HG03432 (cell line): ENCODE measurements at regions not wholly inside any gene's neighbourhood (a gene's known extent, or its start where the extent isn't known, plus 50 kb on each side); places are given as distances from the start of the nearest gene placed in this dataset.

Source experiments
- ATAC-seq: cut with Tn5 transposase; IDR thresholded peaks from one replicate; pipeline ENCODE4 v1.9.1; 2021; ENCODE audit warnings: mild to moderate bottlenecking, moderate library complexity; ENCODE audit not compliant: unreplicated experiment

DNA sequence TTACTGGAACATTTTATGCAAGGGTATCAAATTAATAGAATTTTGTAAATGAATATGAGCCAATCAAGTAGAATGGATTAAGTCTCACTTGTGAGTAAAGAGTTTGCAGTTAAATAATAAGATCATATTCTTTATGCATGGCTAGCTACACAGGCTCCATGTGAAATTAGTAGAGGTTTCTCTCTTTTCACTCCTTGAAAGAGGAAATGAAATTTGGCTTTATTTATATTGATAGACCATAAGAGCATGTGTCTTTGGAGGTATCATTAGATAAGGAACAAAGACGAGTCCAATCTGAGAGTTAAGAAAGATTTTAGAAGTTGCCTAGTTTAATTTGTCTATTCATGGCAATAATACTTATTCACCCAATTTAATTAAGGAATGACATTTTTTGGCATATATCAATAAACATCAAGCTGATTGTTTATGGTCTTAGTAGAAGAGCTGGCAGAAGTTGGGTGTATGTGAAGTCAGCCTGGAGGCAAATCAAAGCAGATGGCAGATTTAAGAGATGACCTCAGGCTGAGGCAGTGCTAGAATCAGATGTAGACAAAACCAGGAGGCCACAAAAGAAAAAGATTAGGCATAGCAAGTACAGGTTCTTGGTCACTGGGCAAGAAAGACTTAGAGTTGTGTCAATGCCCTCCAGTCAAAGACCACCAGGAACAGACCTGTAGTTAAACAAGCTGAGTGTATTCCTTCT is 406.5 kb upstream of the ARHGEF26 start:
- no peak for ATAC-seq

GRCh38 chr3:153722157-153722556 is 399.0 kb upstream of the ARHGEF26 start:
- no peak for ATAC-seq

- no peak for ATAC-seq
Observed at GRCh38 chr3:153731071-153731470, 390.1 kb upstream of the ARHGEF26 start.

- ATAC-seq, result no peak
Observed at GRCh38 chr3:153734777-153735551, 386.2 kb upstream of the ARHGEF26 start.

- ATAC-seq, result no peak
Observed at GRCh38 chr3:153740109-153740508, 381.1 kb upstream of the ARHGEF26 start.

DNA sequence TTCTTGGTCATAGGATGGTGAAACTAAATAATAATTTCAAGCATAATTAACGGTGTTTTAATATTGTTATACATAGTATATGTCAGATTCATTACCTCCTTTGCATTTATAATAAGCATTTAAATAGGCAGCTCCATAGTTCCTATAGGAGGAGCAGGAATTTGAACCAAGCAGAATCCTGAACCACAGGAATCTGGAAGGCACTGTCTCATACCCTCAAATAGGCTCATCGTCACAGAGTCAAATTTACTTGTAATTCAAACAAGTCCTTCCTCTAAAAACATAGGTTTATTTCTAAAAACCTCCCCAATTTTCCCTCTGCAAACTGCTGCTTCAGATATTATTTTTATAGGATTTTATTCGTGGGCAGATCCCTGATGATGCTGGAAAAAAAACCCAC is 376.3 kb upstream of the ARHGEF26 start:
- no peak for ATAC-seq

GRCh38 chr3:153746211-153746610 is 375.0 kb upstream of the ARHGEF26 start:
- no peak for ATAC-seq

GRCh38 chr3:153749070-153749610 is 372.1 kb upstream of the ARHGEF26 start:
- ATAC-seq, result no peak

GRCh38 chr3:153752405-153753027 is 368.7 kb upstream of the ARHGEF26 start:
- ATAC-seq, result no peak

- no peak for ATAC-seq
Observed at GRCh38 chr3:153753035-153753434, 368.2 kb upstream of the ARHGEF26 start.

DNA sequence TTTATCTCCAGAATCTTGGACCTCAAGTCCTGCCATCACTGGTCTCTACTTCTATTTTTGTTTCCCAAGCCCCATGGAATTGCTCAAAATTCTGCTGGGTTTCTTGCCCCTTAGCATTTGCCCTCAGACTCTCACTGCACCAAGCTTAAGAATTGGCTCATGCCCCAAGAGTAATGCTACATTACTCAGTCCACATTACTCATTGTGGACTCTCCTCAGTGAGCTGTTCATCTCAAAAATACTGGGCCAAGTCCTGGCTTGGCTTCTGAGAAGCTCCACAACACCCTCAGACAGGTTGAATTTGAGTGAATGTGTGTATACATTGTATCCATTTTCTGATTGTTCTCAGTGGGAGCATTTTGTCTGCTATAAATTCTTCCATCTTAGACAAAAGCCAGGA is 364.4 kb upstream of the ARHGEF26 start:
- no peak for ATAC-seq

DNA sequence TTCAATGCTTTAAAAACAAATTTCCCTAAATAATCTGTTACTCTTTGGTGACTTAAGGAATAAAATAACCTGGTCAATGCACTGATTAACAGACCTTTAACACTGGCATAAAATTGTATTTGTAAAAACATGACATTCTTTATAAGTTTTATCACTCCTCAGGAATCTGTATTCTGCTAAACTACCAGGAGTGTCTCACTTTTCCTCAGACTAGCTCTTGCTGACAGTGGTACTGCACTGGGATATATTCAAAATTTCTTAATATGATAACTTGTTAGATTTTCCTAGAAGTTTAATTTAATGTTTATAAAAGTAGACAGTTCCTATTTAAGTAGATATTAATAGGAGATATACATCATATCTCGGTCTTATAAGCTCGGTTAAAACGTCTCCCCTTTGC is 363.4 kb upstream of the ARHGEF26 start:
- ATAC-seq, result no peak

GRCh38 chr3:153760948-153761347 is 360.2 kb upstream of the ARHGEF26 start:
- ATAC-seq, result no peak

GRCh38 chr3:153762411-153763235 is 358.6 kb upstream of the ARHGEF26 start:
- no peak for ATAC-seq

DNA sequence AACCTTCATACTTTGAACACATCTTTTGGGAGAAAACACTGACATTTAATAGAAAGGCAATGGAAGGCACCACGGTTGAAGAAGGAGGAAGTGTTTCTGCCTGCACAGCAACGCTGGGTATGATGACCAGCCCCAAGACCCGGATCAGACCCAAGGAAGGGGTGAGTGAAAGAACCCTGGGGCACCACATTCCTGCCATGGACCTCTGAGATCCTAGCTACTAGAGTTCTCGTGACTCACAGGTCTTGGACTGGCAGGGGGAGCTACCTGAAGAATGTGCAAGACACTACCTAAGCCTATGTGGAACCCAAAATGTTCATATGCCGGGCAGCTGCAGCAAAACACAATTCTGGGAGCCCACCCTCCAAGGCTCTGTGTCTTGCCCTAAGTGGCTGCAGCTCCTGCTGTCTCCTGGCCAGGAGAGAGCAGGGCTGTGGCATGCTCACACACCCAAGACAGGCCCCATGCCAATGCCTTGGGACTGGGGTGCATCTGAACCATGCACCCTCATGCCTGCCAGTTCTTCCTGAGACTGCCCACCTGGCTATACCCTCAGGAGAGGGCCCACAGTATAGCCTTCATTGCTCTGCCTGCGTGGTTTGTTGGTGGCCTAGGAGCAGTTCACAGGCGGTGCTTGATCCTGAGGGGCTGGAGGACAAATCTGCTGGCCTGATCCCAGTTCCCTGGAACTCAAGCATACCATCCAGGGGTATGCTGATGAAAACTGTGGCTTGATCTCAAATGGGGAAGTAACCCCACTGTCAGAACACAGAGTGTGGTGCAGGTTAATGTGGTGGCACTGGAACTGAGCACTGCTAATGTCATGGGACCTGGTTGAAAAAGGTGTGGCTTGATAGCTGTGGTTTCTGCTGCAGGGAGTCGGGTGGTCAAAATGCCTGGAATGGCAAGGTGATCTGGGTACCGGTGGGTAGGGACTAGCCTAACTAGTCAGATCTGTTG is 353.3 kb upstream of the ARHGEF26 start:
- ATAC-seq, result peak; percentile 25

DNA sequence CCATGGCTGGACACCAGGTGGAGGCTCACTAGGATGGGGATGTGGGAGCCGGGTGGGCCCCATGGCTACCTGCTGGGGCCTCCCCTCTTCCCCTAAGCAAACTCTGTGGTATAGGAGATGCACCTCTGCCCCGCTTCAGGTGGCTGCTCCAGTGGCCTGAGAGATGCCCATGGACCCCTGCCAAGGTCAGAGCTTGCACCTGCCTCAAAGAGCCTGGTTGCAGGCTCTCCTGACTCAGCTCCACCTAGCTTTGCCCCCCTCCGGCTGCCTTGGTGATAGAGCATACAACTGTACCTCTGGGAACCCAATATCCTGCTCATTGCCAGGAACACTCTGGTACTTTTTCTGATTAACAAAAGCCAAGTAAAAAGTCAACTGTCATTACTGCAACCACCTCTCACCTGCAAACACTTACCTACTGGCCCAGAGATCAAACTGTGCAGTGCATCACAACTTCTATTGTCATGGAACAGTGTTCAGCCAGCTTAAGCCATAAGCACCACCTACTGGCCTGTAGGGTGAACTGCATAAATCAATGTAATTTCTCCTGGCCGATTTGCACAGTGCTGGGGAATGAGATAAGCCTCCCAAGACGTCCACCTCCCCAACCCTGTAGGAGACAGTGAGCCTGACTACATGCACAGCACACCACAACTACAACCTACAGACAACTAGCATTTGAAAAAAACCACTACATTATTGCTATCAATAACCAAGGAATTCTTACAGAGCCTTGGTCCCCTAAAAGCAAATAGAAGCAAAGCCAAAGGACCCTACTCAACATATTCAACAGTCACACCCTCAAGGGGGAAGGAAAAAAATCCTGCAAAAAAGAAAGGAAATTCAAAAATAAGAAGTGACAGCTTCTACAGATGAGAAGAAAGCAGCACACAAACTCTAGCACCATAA is 352.4 kb upstream of the ARHGEF26 start:
- peak; percentile 93 for ATAC-seq

GRCh38 chr3:153783106-153783505 is 338.1 kb upstream of the ARHGEF26 start:
- no peak for ATAC-seq

- no peak for ATAC-seq
Observed at GRCh38 chr3:153783741-153784480, 337.3 kb upstream of the ARHGEF26 start.
